GM21381 (cell line): ENCODE measurements at regions not wholly inside any gene's neighbourhood (a gene's known extent, or its start where the extent isn't known, plus 50 kb on each side); places are given as distances from the start of the nearest gene placed in this dataset.

Experiments
- ATAC-seq: cut with Tn5 transposase; IDR thresholded peaks from one replicate; pipeline ENCODE4 v1.9.1; 2021; ENCODE audit warnings: mild to moderate bottlenecking, moderate library complexity; ENCODE audit not compliant: unreplicated experiment

DNA sequence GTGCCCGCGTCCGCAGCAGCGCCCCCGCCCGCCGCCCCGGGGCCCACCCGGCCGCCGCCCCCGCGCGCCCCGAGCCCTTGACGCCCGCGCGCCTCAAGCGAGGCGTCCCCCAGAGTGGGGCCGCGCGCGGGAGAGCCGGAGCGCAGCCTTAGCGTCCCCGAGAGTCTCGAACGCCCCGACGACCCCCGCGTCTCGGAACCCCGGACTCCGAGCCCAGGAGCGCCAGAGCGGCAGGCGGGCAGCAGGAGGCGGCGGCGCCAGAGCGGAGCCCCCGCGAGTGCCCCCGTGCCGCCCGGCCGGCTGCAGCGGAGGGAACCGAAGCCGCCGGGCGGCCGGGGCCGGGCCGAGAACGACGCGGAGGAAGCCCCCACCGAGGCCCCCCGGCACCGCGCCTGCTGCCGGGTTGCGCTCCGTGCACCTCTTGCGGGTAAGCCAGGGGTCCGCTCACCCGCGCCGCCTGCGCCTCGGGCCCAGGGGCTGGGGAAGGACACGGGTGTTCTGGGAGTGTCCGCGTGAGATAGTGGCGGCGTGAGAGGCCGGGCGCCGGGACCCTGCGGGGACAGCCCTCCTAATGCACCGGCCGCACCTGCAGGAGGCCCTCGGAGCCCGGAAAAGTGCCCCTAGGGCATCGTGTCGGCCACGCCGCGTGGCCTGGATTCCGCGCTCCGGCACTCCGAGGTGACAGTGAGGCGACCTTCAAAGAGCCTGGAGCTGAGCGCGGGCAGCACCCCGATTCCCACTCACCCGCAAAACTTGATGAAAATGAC lies 52.0 kb upstream of the ULK4 start:
- peak; percentile 10 for ATAC-seq

DNA sequence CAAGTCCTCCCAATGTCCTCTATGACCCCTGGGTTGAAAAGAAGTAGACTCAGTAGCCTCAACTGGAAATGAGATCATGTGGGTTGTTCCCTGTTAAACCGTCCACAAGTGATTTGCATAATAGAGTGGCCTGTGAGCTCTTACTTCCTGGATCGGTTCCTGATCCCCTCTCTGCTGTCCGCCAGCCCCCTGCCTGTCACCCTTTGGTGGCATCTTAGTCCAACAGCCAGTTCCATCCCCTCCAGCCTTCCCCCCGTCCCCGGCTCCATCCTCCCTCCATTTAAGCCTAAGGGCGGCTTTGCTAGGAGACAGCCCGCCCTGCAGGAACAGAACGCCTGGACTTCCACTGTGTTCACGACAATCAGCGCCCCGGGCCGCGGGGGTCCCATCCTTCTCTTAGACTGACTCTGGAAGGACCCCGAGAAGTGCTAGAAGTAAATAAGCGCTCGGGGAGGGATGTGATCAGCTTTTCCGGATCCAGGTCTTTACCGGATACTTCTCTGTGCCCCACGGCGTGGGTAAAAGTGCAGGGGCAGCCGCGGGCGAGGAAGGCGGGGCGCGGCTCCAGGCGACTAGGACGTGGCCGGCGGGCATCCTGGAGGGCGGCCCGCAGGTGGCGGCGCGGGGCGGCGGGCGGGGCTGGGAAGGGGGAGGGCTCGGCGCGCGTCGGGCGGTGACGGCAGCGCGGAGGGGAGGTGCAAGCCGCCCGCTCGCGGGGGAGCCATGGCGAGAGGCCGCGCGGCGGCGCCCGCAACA lies 51.2 kb upstream of the ULK4 start:
- ATAC-seq: peak; percentile 76

DNA sequence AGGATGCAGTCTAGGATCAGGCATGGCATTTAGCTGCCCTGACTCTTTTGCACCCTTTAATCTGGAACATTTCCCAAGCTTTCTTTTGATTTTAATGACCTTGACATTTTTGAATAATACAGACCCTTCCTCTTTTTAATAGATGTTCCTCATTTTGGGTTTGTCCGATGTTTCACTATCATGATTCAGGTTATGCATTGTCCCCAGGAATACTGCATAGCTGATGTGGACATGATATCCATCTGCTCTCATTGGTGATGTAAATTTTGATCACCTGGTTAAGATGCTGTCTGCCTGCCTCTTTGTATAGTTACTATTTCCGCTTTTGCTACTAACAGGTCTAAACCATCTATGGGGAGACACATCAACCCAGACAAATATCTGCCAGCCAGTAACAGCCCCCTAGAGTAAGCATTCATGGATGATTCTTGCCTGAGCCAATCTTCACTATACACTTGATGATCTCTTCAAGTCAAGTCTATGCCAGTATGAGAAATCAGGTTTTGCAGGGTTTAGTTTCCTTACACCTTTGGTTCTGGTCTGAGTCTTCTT lies 50.6 kb upstream of the ULK4 start:
- ATAC-seq: peak; percentile 25
